Fibroblast of skin of scalp (primary cell): ENCODE measurements at regions not wholly inside any gene's neighbourhood (a gene's known extent, or its start where the extent isn't known, plus 50 kb on each side); places are given as distances from the start of the nearest gene placed in this dataset.

Experiments used
- DNase-seq: peaks from one replicate; pipeline ENCODE4 v3.0.0-alpha.2; 2013

DNA sequence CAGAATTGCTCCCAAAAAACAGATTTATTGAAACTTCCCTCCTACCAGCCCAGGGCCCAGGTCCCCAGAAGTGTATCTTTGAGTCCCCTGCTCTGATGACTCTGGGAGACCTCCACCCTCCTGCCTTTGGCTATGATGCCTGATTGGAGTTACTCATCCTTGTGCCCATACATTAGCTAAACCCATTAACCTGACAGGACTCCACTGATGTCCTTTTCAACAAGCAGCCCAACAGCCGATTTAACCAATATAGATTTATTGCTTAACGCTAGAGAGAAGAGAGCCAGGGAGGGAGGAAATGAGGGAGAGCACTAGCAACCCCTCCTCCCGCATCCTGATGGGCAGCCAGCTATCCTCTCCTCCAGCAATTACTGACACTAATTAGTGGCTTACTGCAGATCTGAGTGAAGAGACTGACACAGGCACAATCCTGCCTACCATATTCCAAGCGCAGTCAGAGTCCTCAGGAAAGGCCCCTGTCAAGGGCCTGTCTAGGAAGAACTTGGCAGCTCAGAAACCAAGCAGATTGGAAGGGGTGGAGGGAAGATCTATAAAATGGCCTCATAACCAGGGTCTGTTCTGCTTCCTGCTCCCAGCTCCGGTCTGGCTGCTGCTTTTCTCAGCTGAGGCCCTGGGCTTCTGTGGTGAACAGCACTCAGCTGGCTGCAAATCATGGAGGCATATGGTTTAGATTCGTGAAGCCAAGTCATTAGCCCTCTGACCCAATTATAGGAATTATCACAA is 484.5 kb upstream of the DAB1 start:
- DNase-seq = no peak

DNA sequence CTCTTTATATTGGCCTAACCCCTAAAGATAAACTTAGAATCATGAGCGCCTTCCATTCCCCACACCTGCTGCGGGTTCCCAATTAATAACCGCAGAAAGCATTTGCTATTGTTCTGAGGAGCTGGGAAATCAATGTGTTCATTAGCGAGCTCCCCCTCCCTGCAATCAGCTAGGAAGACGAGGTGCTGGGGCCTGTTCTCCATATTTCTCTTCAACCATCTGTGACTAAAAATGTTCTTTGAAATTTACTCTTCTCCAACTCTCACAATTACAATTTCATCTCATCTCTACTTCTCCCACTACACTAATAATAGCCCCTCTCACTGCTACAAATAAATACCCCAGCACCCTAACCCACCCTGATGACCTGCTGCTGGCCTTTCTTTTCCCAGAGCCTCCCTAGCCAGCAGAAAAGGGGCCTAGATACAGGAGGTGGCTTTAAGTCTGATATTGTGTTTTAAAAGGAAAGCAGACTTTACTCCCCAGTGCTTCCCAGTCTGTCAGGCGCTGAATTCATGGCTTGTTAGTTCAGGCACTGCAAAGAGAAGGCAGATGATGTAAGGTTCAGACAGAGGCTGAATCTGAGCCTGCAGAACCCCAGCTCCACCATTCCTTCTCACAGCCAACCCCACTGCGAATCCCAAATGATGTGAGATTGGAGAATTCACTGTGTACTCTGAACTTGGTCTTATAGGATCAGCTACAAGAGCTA is 477.5 kb upstream of the DAB1 start:
- DNase-seq = no peak

DNA sequence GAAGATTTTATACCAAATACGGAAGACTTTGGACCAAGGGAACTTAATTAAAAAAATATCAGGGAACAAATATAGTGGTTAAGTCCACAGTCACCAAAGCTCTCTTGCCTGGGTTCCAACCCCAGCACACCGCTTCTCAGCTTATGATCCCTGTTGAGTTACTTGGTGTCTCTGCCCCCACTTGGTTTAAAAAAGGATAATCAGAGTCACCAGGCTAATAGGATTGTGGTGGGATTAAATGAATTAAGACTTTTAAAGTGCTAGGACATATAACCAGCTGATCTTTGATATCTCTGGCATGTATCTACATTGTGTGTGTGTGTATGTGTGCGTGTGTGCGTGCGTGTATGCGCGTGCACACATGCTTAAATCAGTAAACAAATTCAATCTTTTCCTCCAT is 474.7 kb upstream of the DAB1 start:
- DNase-seq = no peak

DNA sequence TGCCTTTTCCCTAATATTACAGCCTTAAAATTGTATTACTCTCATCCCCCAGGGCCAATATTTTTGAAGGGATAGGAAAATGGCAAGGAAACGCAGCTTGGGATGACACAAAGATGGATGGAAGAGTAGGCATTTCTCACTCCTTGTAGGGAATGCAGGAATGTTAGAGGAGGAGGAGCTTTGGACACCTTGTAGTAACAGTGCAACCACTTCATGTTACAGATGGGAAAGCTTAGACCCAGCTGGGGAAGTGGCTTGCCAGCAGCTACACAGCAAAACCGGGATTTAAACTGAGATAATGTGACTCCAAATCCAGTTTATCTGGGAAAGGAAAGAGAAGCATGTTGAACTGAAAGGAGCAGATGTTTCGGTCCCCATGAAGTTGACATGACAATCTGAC is 473.7 kb upstream of the DAB1 start:
- DNase-seq = no peak

DNA sequence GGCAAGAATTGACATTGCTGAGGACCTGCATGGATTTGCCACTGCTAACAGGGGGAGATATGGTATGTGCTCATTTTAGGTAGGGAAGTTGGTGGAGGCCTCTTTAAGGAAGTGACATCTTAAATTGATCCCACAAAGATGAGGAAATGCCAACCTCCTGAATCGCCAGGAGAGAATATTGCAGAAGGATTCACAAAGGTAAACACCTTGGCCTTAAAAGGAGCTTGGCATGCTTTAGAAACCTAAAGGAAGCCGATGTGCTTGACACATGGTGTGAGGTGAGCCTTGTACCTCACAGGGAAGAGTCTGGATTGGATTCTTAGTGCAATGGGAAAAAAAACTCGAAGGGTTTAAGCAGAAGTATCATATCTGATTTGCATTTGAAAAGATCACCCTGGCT is 470.5 kb upstream of the DAB1 start:
- no peak for DNase-seq

DNA sequence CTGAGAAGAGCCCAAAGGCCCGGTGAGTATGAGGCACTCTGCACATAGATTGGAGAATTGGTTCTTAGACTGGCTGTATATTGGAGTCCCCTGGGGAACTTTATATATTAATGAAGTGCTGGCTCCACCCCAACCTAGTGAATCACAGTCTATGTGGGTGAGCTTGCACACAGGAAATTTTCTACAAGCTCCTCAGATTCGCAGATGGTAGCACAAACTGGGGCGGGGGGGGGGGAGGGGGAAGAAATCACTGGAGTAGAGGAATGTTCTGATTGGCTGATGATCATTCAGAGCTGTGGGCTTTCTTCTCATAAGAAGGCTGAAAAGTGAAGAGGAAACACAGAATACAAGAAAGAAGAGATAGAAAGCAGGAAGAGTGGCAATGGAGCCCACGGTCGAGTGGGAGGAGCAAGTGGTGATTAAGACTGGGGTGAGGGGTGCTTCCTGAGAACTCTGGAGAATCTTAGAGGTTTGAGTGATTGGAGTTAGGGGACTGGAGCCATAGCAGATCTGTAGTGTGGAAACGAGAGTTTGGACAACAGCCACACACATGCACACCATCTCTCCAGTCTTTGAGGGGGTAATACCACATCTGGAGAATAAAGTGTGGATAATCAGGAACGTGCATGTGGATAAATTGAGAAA is 465.9 kb upstream of the DAB1 start:
- DNase-seq = peak; percentile 55

DNA sequence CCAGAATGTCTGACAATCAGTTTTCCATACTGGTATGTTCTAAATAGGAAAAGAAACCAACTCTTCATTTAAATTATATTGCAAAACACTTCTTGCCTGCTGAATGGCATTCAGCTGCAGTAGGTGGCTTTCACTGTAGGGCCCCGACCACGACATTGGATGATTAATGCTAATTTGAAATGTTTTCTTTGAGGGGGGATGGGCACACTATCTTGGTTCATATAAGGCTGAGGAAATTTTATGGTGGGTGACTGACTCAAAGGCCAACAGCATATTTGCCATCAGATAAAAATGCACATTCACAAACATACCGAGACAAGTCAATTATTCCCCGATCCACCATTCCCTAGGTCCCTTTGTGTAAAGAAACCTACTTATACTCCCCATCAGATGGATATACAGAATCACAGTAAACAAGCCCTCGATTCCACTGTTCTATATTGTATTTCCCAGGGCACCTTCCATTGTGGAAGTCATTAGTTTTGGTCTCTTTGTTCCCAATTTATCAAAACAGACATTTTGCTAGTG is 464.2 kb upstream of the DAB1 start:
- DNase-seq = peak; percentile 36

DNA sequence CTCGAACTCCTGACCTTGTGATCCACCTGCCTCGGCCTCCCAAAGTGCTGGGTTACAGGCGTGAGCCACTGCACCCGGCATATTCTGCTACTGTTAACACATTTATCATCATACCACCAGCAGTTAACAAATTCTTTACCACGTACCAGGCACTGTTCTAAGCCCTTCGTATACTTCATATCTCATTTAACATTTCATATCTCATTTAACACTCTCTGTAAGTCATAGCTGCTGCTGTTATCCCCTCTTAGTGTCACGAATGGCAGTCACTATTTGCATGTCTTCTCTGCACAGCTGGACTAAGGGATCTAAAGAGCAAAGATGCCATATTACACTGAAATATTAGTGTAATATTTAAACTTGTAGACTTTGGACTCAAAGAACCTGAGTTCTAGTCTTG is 462.5 kb upstream of the DAB1 start:
- DNase-seq = no peak

DNA sequence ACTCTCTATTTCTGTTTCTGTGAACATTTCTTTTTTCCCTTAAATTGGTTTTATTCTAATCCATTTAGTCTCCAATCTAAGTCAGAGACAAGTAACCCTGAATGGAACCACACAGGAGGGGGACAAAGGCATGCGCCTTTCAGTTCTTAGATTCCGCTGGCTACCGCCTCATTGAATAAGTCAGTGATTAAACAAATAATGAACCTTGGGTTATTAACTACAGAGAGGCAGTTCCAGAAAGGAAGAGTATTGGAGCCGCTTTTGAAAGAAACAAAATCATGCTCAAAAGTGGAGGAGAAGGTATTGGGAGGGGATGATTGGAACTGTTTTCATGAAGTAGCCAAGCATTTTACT is 459.8 kb upstream of the DAB1 start:
- DNase-seq = no peak

DNA sequence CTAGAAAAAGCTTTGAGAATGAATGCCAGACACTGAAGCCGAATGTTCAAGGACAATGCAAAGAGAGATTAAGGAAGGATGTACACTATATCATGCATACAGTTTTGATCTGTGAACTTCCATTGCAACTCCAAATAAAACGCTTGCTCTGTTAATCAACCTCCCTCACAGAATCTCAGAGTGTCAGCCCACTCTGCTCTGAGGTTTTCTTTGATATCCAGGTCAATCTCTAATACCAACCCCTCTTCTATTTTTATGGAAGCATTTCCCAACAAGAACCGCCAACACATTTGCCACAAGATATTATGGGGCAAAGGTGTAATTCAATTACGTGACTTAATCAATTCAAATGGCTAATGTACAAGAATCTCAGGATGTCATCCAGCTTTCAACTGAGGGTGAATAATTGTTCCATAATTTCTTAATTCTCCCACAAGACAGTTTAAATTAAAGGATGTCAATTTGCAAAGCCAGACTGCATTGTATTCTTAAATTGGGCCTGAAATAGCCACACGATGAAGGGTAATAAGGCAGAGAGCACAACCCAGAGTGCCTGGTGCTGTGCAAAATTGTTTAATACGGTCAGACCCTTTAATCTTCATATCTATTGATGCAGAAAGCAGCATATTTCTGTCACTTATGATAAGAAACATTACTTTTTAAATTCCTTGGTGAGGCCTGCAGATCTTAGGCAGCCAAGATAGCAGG is 459.2 kb upstream of the DAB1 start:
- DNase-seq = no peak

DNA sequence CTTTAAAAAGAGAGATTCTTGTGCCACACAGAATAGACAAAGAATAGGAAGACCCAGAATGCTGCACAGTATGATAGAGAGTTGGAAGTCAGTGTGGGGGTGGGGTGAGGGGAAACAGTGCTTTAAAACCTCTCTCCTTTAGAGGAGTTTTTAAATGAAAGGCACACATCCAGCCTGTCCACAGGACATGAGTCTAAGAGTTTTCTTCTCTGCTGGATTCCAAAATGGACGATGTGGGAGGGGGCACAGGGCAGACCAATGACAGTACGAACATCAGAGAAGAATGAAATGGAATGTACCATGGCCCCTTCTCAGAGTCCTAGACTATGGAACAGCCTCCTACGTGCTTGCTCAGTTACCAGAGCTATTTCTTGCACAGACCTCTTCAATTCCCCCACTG is 458.2 kb upstream of the DAB1 start:
- no peak for DNase-seq

DNA sequence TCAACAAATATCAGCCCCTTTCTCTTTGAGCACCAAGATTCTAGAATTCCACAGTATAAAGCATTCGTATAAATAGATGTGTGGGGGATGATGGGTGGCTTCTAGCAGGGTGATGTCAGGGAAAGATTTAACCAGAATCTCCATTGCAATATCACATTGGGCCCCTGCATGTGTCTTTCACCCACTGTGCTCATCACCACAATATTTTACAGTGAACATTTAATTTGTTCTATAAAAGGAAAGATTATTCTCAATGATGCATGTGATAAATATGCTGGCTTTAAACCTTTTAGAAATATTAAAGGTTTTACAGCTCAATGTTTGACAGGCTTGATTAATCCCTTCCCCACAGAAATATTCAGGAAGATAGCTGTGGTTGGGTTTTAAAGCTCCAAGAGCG is 457.8 kb upstream of the DAB1 start:
- peak; percentile 5 for DNase-seq

DNA sequence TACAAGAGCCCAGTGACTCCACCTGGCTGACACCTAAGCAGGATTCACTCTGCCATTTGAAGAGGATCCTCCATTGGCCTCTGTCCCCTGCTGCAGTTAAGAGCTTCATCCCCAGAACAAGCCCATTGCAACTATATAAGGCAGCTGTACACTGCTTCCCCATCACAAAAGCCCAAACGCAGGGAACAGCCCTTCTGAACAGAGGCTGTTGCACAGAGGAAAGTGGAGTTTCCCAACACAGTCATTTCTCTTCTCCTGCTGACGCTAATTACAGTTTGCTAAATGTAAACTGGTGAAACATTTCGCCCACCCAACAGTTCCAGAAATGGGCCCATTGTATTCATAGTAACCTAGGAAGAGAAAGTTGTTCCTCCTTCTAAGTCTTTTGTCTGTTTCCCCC is 455.8 kb upstream of the DAB1 start:
- DNase-seq = no peak

DNA sequence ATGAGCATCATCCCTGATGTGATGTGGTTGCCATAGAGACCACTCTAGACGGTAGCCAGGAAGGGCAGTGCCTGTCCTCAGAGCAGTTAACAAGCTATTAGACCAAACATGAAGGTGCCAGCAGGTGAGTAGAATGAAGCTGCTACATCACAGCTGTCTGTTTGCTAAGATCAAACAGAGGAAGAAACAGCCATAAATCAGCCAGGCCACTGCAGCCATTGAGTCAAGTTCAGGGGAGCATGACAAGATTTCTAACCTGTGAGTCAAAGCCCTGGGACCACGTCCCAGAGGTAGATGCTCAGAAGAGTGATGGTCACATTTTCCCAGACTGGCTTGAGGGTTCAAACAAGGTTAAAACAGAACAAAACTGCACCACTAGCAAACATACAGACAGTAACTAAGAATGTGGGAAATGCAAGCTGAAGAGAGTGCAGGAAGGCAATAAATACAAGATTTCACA is 450.6 kb upstream of the DAB1 start:
- no peak for DNase-seq

DNA sequence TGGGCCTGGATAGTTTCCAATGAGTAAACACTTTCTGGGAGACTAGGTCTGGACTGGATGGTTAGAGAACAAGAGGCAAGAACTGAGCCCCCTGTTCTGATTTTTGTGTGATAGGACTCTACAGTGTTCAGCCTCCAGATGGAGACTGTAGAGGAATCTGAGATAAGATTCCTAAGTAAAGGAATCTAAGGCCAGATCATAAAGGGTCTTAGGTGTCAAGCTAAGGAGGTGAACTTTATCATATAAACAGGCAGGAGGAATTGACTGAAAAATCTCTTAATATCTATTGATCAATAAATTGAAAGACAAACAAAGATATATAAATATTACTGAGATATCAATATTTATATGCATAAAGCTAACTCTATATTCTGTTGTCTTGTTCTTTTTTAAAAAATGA is 449.1 kb upstream of the DAB1 start:
- no peak for DNase-seq

DNA sequence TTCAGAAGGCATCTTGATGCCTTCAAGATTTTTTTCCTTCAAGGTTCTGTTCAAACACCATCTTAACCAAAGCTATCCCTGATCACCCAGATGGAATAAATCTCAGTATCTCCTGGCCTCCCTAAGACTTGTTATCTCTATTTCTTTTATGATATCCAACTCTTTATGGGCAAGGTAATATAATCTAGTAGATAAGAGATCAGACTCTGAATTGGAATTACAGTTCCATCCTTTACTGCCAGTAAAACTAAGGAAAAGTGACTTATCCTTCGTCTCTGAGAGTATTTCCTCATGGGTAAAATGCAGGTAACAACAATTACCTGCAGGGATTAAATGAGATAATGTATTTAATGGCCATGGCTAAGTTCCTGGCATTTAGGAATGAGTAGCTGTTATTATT is 445.0 kb upstream of the DAB1 start:
- DNase-seq = no peak

DNA sequence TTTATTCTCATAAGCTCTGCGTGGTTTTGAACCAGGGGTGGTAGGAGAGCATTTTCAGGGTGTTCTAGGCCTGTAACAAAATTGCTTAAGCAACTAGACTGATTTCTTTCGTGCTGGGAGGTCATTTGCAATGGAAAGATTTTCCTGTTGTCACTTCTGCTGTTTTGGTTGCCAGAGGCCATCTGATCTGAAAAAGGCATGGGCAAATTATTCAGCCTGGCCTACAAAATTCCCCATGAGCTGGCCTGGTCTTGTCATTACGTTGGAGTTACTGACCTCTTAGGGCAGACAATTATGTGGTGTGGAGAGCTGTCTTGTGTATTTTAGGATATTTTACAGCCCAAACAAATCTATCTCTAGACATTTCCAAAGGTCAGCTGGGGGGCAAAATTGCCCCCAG is 444.4 kb upstream of the DAB1 start:
- DNase-seq = no peak

DNA sequence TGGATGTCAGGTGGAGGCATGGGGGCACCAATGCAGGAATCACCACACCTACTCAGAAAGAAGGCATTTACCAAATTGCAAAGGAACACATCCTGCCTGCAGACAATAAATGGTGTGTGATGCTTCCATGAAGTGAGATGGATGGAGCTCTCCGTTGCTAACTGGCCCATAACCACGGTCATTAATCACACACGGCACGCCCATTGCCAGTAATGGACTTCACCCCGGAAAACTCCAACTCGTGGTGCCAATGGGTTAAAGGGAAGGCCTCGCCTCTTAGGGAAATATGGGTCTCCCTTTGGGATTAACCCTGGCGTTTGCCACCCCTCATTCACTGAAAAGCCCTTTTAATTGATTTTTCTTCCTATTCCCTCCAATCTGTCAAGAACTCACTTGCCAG is 443.1 kb upstream of the DAB1 start:
- DNase-seq = no peak

DNA sequence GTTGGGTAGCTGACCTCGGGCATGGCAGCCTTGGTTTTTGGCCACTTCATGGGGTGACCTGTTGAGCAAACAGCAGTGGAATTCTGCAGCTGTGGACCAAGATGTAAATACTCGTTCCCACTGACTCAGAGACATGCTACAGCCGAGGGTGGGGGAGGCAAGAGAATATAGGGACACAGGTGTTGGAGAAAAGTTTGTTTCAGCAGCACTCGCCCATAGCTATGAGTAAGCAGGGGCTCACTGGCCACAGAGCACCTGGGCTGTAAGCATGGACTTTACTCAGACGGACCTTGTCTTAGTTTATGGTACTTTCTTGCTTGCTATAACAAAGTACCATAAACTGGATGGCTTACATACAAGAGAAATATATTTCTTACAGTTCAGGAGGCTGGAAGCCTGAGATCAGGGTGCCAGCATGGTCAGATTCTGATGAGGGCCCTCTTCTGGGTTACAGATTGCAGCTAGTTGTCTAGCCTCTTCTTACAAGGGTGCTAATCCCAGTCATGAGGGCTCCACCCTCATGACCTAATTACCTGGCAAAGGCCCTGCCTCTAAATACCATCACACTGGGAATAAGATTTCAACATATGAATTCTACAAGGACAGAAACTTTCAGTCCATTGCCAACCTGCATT is 437.2 kb upstream of the DAB1 start:
- no peak for DNase-seq

DNA sequence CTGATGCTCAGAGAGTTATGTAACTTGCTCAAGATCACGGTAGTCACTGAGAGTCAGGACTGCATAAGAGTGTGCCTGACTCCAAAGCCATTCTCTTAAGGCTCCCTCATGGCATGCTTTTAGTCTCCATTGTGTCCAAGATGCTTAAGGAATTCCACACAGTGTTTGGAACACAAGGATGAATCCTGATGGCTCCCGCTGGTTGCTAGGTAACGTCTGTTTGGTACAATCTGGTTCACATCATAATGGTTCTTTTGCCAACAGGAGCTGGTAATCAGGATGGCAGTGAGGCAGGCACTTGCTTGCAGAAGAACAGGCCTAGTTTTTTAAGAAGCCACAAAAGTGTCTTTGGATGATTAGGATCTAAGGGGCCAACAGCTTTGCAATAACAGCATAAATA is 436.5 kb upstream of the DAB1 start:
- DNase-seq = no peak

DNA sequence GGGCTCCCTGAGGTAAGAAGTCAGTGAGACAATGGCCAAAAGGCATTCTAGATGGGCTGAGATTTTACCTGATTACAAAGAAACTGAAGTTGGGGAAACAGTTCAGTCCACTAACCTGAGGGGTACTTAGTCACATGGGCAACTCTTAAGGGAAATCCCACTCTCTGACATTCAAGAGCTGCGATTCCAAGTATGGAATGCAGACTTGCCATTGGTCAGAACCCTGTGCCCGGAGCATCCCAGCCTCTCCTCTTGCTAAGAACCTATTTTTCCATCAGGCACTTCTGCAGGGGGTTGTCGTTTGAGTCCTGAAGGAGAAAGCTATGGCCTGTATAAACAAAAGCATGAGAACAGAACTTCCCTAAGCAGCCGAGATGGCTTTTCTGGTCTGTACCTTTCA is 434.9 kb upstream of the DAB1 start:
- DNase-seq = no peak

DNA sequence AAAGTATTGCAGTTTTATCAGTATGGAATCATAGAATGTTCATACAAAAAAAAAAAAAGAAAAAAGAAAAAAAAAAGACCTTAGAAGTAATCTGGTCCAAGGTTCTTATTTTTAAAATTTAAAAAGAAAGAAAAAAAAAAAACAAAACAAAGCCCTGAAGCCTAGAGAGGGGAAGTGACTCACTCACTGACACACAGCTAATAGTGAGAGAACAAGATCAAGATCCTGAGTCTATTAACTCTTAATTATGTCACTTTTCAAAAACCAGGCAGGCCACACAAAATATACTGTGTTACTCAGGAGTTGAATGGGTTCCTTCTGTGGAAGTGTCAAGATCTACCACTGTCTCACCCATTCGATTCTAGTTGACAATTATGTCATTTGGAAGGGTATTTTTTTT is 433.9 kb upstream of the DAB1 start:
- DNase-seq = no peak

DNA sequence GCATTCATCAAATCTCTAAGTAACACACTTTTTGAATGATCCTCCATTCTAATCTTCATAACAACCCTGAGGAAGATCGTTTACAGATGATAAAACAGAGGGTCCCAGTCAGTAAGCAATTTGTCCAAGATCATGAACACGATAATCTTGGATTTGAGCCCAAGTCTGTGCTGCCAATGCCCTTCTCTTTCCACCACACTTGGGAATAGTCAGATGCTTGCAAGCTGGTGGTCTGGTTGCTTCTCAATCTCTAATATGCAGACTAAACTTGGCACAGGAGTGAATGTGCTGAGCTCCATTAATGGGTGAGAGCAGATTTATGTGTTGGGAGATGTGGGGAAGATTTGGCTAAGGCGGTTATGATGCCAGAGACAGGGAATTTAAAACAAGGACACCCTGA is 430.6 kb upstream of the DAB1 start:
- no peak for DNase-seq
